Epithelial cell of proximal tubule (primary cell): ENCODE measurements at regions not wholly inside any gene's neighbourhood (a gene's known extent, or its start where the extent isn't known, plus 50 kb on each side); places are given as distances from the start of the nearest gene placed in this dataset.
"Not testable (repeated sequence)": the region's sequence is repeated elsewhere in the genome, so short reads cannot be mapped to it uniquely, and the experiment has no call there.

ENCODE experiments used
- DNase-seq: peaks from one replicate; pipeline ENCODE4 v3.0.0-alpha.2; 2011; ENCODE audit warnings: low read depth
- H3K4me3 ChIP-seq: 2 replicates; pipeline ENCODE4 v1.5.1; 2011; ENCODE audit warnings: low read depth, mild to moderate bottlenecking, low read length
- CTCF ChIP-seq: conservative IDR thresholded peaks from 2 replicates; pipeline ENCODE4 v1.5.1; 2012; ENCODE audit warnings: low read depth, mild to moderate bottlenecking, low read length

- no peak for TF ChIP-seq CTCF
- H3K4me3 ChIP-seq, result no peak overlapping the region
- DNase-seq, result no peak
Measured at GRCh38 chr3:194259982-194260766, 91.0 kb downstream of the CPN2 start.

GRCh38 chr3:194261581-194262063 is 89.5 kb downstream of the CPN2 start:
- DNase-seq, result no peak
- H3K4me3 ChIP-seq, result no peak overlapping the region
- TF ChIP-seq CTCF, result no peak

GRCh38 chr3:194262176-194262924 is 88.8 kb downstream of the CPN2 start:
- TF ChIP-seq CTCF, result no peak
- H3K4me3 ChIP-seq, result no peak overlapping the region
- DNase-seq, result no peak

- DNase-seq, result no peak
- H3K4me3 ChIP-seq, result no peak overlapping the region
- TF ChIP-seq CTCF, result no peak
Measured at GRCh38 chr3:194262925-194263305, 88.2 kb downstream of the CPN2 start.

- not testable (repeated sequence) for H3K4me3 ChIP-seq, DNase-seq
Measured at GRCh38 chr3:194264631-194265504, 86.3 kb downstream of the CPN2 start.

- H3K4me3 ChIP-seq, result no peak overlapping the region
- no peak for DNase-seq
- TF ChIP-seq CTCF, result no peak
Measured at GRCh38 chr3:194265505-194265892, 85.6 kb downstream of the CPN2 start.
